ENCODE measurements at regions not wholly inside any gene's neighbourhood (a gene's known extent, or its start where the extent isn't known, plus 50 kb on each side); places are given as distances from the start of the nearest gene placed in this dataset.

- TF ChIP-seq, protein P1, sequence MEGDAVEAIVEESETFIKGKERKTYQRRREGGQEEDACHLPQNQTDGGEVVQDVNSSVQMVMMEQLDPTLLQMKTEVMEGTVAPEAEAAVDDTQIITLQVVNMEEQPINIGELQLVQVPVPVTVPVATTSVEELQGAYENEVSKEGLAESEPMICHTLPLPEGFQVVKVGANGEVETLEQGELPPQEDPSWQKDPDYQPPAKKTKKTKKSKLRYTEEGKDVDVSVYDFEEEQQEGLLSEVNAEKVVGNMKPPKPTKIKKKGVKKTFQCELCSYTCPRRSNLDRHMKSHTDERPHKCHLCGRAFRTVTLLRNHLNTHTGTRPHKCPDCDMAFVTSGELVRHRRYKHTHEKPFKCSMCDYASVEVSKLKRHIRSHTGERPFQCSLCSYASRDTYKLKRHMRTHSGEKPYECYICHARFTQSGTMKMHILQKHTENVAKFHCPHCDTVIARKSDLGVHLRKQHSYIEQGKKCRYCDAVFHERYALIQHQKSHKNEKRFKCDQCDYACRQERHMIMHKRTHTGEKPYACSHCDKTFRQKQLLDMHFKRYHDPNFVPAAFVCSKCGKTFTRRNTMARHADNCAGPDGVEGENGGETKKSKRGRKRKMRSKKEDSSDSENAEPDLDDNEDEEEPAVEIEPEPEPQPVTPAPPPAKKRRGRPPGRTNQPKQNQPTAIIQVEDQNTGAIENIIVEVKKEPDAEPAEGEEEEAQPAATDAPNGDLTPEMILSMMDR (IDR thresholded peaks at IDR 0.05), result no peak
- TF ChIP-seq EZH2 (IDR thresholded peaks at IDR 0.05; ENCODE audit: borderline replicate concordance, insufficient read depth, low read depth, low read length, poor library complexity, severe bottlenecking), result no peak
Measured at GRCh38 chr5:22926574-22926973, 73.4 kb upstream of the CDH12 start.
